GM19372 (cell line): ENCODE measurements at regions not wholly inside any gene's neighbourhood (a gene's known extent, or its start where the extent isn't known, plus 50 kb on each side); places are given as distances from the start of the nearest gene placed in this dataset.

Source experiments
- ATAC-seq: cut with Tn5 transposase; IDR thresholded peaks from one replicate; pipeline ENCODE4 v1.9.1; 2021; ENCODE audit warnings: mild to moderate bottlenecking, low read depth, moderate library complexity; ENCODE audit not compliant: unreplicated experiment

DNA sequence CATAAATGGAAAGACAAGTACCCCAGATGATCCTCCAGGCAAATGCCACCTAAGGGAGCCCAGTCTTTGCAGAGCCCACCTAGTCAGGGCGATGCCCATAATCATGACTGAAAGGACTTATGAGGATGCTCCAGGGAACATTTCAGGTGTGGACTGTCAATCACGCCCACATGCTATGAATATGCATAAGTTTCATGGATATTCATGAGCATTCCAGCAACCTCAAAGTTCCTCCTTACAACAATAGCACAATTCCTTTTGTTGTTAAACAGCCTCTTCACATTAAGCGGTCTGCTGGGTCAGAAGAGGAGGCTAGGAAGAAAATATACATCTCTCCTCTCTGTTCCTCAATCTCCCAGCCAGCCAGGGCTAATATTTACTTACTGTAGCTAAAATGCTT lies 161.6 kb downstream of the C5orf15 start:
- ATAC-seq: no peak

DNA sequence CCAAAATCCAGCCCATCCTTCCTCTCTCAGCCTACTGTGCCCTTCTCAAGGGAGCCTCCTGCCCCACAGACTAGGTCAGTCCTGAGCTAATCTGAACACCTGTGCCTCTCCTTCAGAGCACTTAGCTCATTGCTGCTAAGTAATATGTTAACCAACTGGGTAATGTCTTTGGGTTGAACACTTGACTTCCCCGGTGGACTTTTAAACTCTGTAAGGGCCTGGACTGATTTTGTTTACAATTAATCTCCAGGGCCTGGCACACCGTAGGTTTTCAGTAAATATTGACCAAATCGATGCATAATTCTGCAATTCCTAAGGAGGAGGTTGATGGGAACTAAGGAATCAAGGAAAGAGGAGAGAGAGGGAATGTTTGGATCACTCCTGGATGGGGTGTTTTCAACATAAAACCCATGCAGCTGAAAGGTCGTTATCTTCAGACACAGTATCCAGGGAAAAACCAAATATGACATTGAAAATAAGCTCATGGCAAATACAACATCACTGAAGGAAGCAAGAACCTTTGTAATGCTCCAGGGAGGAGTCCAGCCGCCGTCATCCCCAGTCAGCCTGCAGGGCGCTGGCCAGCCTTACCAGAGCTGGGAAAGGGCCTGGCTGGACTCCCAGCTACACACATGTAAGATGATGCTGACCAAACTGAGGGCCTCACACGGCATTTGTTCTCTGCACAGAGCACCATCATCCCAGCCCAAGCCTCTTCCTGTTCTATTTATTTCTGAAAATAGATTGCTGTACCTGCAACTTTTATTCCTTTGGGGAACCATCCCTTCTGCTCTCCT lies 166.3 kb downstream of the C5orf15 start:
- no peak for ATAC-seq

DNA sequence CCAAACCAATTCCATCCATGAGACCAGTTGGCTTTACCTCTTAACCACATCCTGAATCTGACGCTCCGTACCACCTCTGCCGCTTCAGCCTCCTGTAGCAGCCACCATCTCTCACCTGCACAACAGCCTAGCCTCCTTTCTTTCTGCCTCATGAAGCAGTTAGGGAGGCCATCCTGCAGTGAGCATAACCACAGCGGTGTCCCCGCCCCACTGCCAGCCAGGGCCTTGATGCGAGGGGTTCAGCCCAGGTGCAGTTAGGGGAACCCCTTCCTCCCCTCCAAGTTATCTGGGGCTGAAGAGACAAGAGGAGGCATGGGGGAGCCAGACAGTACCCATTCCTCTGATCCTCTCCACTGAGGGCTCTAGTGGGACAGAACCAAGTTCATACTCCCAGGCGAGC lies 167.0 kb downstream of the C5orf15 start:
- ATAC-seq: no peak

GRCh38 chr5:133799571-133800237 lies 168.7 kb downstream of the C5orf15 start:
- no peak for ATAC-seq

DNA sequence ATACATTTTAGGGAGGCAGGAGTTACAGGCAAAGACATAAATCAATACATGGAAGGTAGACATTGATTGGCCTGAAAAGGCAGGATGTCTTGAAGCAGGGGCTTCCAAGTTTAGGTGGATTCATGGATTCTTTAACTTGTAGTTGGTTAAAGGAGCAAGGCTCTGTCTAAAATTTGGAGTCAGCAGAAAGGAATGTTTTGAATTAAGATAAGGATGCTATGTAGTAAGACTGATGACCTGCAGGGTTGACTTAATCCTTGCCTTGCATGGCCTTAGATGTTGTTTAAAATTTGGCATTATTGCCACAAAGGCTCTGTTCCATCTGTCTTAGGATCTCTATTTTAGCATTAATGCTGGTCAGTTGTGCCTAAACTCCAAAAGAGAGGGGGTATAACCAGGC lies 171.3 kb downstream of the C5orf15 start:
- ATAC-seq: no peak

GRCh38 chr5:133796186-133796585 lies 172.2 kb downstream of the C5orf15 start:
- no peak for ATAC-seq

- no peak for ATAC-seq
These were observed 173.5 kb downstream of the C5orf15 start for GRCh38 chr5:133794771-133795415.

- ATAC-seq: no peak
These were observed 174.5 kb downstream of the C5orf15 start for GRCh38 chr5:133793756-133794465.

DNA sequence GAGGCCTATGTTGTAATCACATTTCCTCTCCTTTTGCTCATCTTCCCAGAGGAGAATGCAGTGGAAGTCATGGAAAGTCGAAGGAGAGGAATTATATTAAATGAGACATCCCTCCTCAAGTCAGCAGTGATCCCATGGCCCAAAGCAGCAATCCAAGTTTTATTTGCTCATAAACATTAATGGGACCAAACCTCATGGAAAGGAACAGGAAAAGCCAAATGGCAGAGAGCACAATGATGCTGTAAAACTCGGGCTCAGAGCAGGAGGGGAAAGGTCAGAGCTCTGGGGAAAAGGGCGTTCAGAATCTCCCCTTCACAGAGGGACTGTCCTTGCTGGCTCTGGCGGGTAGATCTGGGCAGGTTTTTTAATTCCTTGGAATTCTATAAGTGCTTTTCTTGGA lies 175.8 kb downstream of the C5orf15 start:
- no peak for ATAC-seq

DNA sequence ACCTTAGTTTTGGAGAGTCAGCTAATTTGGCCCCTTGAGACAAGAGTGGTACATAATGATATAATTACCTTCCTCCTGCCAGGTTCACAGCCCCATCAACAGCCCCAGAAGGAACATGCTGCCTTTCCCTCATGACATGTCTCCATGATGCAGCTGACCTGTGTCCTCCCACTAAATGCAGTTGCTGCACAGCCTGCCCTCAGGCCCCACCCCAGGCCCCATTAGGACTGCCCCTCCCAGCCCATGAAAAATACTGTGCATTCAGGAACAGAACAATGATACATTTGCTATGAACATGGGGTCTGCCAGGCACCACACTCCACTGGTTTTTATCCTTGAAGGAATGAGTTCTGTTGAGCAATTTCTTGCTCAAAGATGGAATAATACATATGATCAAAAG lies 176.4 kb downstream of the C5orf15 start:
- ATAC-seq: no peak

GRCh38 chr5:133790898-133791297 lies 177.5 kb downstream of the C5orf15 start:
- ATAC-seq: no peak

- ATAC-seq: no peak
These were observed 177.1 kb upstream of the FSTL4 start for GRCh38 chr5:133789428-133789827.

DNA sequence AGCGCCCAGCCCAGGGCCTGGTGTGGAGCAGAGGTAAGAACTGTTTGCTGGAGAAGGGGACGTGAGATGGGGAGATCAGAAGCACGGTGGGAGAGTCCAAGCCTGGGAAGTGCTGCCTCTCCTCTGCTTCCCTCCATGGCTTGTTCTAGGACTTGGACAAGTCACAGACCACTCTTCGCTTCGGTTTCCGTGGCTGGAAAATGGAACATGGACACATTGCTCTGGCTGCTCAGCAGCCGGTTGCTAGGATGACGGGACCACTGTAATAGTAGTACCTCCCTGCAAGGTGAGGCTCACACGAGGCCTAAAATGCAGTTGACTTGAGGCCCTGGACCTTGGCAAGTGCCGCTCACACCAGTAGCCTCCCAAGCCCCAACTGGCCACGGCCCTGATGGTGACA lies 175.8 kb upstream of the FSTL4 start:
- no peak for ATAC-seq

- no peak for ATAC-seq
These were observed 174.1 kb upstream of the FSTL4 start for GRCh38 chr5:133786420-133786819.

DNA sequence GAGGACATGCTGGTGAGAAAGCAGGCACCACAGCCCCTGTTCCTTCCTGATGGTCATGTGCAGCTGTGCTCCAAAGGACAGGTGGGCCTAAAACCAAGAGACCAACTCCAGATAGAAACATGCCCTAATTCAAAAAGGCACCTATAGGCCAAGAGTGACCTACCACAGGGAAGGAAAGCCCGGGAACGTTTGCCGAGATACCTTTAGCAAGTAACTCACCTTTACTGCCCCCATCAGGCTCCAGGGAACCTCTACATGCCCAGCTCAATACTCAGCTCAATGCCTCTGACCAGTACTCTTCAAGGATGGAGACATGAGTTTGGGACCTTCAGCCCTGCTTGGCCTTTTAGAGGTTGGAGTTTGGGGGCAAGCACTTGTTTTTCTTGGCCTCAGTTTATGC lies 172.8 kb upstream of the FSTL4 start:
- no peak for ATAC-seq

- ATAC-seq: no peak
These were observed 171.1 kb upstream of the FSTL4 start for GRCh38 chr5:133783481-133783880.

GRCh38 chr5:133782736-133783135 lies 170.4 kb upstream of the FSTL4 start:
- no peak for ATAC-seq

- no peak for ATAC-seq
These were observed 169.3 kb upstream of the FSTL4 start for GRCh38 chr5:133781436-133782225.

- no peak for ATAC-seq
These were observed 168.4 kb upstream of the FSTL4 start for GRCh38 chr5:133780619-133781280.
